ENCODE measurements at regions not wholly inside any gene's neighbourhood (a gene's known extent, or its start where the extent isn't known, plus 50 kb on each side); places are given as distances from the start of the nearest gene placed in this dataset.

GRCh38 chr11:131077340-131077739 lies 161.1 kb upstream of the SNX19 start:
- Histone ChIP-seq H3K9me2 (ENCODE audit: insufficient read depth, low read length) (no peaks in the 10 kb centered on the region), H4K20me1 (ENCODE audit: insufficient read depth, low read length) (no peaks in the 10 kb centered on the region), H3K27ac (ENCODE audit: low read depth, low read length, poor library complexity, severe bottlenecking) (no peak overlapping the region), H3K36me3 (ENCODE audit: insufficient read depth, low read length) (no peaks in the 10 kb centered on the region), H3K4me1 (ENCODE audit: insufficient read depth, low read length, poor library complexity, severe bottlenecking) (no peaks in the 10 kb centered on the region), H2AFZ (ENCODE audit: low read length) (no peak overlapping the region), H3K4me3 (ENCODE audit: low read depth, low read length, poor library complexity, severe bottlenecking) (no peak overlapping the region), H3K79me2 (ENCODE audit: insufficient read depth, low read depth, low read length) (no peaks in the 10 kb centered on the region), H3K9me3 (ENCODE audit: low read length) (no peaks in the 10 kb centered on the region), H3K4me2 (ENCODE audit: low read length) (no peak overlapping the region)
- DNase-seq (ENCODE audit: low spot score): no peak
- no peak for TF ChIP-seq EZH2phosphoT487 (IDR thresholded peaks at IDR 0.05; ENCODE audit: borderline replicate concordance, low read depth, low read length)
- no peak for TF ChIP-seq CTCF (conservative IDR thresholded peaks at IDR 0.05; ENCODE audit: low read length)
- no TSS peak for BruUV-seq (replicated peaks)
- ChIA-PET POLR2A (no interaction called here), CTCF (ENCODE audit: unreplicated experiment) (no interaction called here)
- intact Hi-C loops (cut with micrococcal nuclease; ENCODE audit: unreplicated experiment): no loop called here

GRCh38 chr11:131079036-131079435 lies 162.8 kb upstream of the SNX19 start:
- Histone ChIP-seq H3K79me2 (ENCODE audit: insufficient read depth, low read depth, low read length) (no peaks in the 10 kb centered on the region), H3K9me3 (ENCODE audit: low read length) (no peaks in the 10 kb centered on the region), H3K4me1 (ENCODE audit: insufficient read depth, low read length, poor library complexity, severe bottlenecking) (no peaks in the 10 kb centered on the region), H2AFZ (ENCODE audit: low read length) (no peak overlapping the region), H3K4me3 (ENCODE audit: low read depth, low read length, poor library complexity, severe bottlenecking) (no peak overlapping the region), H3K36me3 (ENCODE audit: insufficient read depth, low read length) (no peaks in the 10 kb centered on the region), H4K20me1 (ENCODE audit: insufficient read depth, low read length) (no peaks in the 10 kb centered on the region), H3K4me2 (ENCODE audit: low read length) (no peak overlapping the region), H3K27ac (ENCODE audit: low read depth, low read length, poor library complexity, severe bottlenecking) (no peak overlapping the region), H3K9me2 (ENCODE audit: insufficient read depth, low read length) (no peaks in the 10 kb centered on the region)
- TF ChIP-seq CTCF (conservative IDR thresholded peaks at IDR 0.05; ENCODE audit: low read length) (no peak), EZH2phosphoT487 (IDR thresholded peaks at IDR 0.05; ENCODE audit: borderline replicate concordance, low read depth, low read length) (no peak)
- intact Hi-C loops (cut with micrococcal nuclease; ENCODE audit: unreplicated experiment): no loop called here
- DNase-seq (ENCODE audit: low spot score): no peak
- BruUV-seq (replicated peaks): no TSS peak
- POLR2A ChIA-PET: interaction anchor here (0.6 to 0.8 kb wide), 2 partner anchors 9 to 14 kb away, joined by 3 read pairs; no protein-coding TSS in a partner anchor
- CTCF ChIA-PET (ENCODE audit: unreplicated experiment): no interaction called here

GRCh38 chr11:131089727-131090245 lies 173.5 kb upstream of the SNX19 start:
- no peak for TF ChIP-seq EZH2phosphoT487 (IDR thresholded peaks at IDR 0.05; ENCODE audit: borderline replicate concordance, low read depth, low read length)
- Histone ChIP-seq H3K4me3 (ENCODE audit: low read depth, low read length, poor library complexity, severe bottlenecking) (no peak overlapping the region), H3K79me2 (ENCODE audit: insufficient read depth, low read depth, low read length) (no peaks in the 10 kb centered on the region), H3K9me2 (ENCODE audit: insufficient read depth, low read length) (no peaks in the 10 kb centered on the region), H3K9me3 (ENCODE audit: low read length) (no peaks in the 10 kb centered on the region; the same call in 1 of the 2 replicates), H3K4me1 (ENCODE audit: insufficient read depth, low read length, poor library complexity, severe bottlenecking) (peaks cover 4% of the 10 kb centered on the region), H3K27ac (ENCODE audit: low read depth, low read length, poor library complexity, severe bottlenecking) (no peak overlapping the region), H3K36me3 (ENCODE audit: insufficient read depth, low read length) (no peaks in the 10 kb centered on the region), H3K4me2 (ENCODE audit: low read length) (no peak overlapping the region), H2AFZ (ENCODE audit: low read length) (no peak overlapping the region), H4K20me1 (ENCODE audit: insufficient read depth, low read length) (no peaks in the 10 kb centered on the region)
- ChIA-PET CTCF (ENCODE audit: unreplicated experiment) (no interaction called here), POLR2A (interaction anchor here (0.8 to 2.1 kb wide), 2 partner anchors 10 to 19 kb away, joined by 4 to 7 read pairs; no protein-coding TSS in a partner anchor)
- BruUV-seq (replicated peaks): no TSS peak
- intact Hi-C loops (cut with micrococcal nuclease; ENCODE audit: unreplicated experiment): no loop called here
- no peak for DNase-seq (ENCODE audit: low spot score)
